Panc1 (cell line): ENCODE measurements at regions not wholly inside any gene's neighbourhood (a gene's known extent, or its start where the extent isn't known, plus 50 kb on each side); places are given as distances from the start of the nearest gene placed in this dataset.

Experiments
- POLR2AphosphoS5 ChIP-seq: IDR thresholded peaks from 2 replicates; pipeline ENCODE4 v1.6.1; 2012; ENCODE audit warnings: mild to moderate bottlenecking, low read depth, low read length, moderate library complexity
- SIN3A ChIP-seq: IDR thresholded peaks from 2 replicates; pipeline ENCODE4 v1.6.1; 2012; ENCODE audit warnings: low read depth, mild to moderate bottlenecking, low read length, moderate library complexity, borderline replicate concordance; ENCODE audit not compliant: insufficient read depth
- TF ChIP-seq, protein P1 (sequence below): fragments of 450-650 bp; IDR thresholded peaks from 2 replicates; pipeline ENCODE4 v1.5.1; 2017; ENCODE audit warnings: mild to moderate bottlenecking
- TF ChIP-seq, protein P2 (sequence below), 2 experiments: IDR thresholded peaks; 2 replicates each; pipeline ENCODE4 v1.6.1; 2011 to 2012; ENCODE audit warnings: low read depth in 2 of 2, control low read depth in 1 of 2, low read length in 1 of 2, mild to moderate bottlenecking in 1 of 2, moderate library complexity in 1 of 2; ENCODE audit not compliant: insufficient read depth in 1 of 2

DNA sequence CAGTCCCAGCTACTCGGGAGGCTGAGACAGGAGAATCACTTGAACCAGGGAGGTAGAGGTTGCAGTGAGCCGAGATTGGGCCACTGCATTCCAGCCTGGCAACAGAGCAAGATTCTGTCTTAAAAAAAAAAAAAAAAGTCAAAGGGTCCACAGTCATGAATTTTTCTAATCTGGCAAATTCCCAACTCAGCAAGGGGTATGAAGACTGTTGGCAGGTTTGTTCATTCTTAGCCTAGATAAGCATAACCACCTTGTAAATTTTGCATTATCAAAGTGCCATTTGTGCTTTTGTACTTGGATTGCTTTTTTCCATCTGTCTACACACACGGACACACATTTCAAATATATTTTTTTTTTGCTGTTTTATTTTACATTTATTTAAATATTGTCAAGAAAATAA lies 299.8 kb upstream of the NUDT12 start:
- TF ChIP-seq, protein P1, sequence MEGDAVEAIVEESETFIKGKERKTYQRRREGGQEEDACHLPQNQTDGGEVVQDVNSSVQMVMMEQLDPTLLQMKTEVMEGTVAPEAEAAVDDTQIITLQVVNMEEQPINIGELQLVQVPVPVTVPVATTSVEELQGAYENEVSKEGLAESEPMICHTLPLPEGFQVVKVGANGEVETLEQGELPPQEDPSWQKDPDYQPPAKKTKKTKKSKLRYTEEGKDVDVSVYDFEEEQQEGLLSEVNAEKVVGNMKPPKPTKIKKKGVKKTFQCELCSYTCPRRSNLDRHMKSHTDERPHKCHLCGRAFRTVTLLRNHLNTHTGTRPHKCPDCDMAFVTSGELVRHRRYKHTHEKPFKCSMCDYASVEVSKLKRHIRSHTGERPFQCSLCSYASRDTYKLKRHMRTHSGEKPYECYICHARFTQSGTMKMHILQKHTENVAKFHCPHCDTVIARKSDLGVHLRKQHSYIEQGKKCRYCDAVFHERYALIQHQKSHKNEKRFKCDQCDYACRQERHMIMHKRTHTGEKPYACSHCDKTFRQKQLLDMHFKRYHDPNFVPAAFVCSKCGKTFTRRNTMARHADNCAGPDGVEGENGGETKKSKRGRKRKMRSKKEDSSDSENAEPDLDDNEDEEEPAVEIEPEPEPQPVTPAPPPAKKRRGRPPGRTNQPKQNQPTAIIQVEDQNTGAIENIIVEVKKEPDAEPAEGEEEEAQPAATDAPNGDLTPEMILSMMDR, result no peak
- TF ChIP-seq POLR2AphosphoS5 (no peak), SIN3A (no peak)
- TF ChIP-seq, protein P2, sequence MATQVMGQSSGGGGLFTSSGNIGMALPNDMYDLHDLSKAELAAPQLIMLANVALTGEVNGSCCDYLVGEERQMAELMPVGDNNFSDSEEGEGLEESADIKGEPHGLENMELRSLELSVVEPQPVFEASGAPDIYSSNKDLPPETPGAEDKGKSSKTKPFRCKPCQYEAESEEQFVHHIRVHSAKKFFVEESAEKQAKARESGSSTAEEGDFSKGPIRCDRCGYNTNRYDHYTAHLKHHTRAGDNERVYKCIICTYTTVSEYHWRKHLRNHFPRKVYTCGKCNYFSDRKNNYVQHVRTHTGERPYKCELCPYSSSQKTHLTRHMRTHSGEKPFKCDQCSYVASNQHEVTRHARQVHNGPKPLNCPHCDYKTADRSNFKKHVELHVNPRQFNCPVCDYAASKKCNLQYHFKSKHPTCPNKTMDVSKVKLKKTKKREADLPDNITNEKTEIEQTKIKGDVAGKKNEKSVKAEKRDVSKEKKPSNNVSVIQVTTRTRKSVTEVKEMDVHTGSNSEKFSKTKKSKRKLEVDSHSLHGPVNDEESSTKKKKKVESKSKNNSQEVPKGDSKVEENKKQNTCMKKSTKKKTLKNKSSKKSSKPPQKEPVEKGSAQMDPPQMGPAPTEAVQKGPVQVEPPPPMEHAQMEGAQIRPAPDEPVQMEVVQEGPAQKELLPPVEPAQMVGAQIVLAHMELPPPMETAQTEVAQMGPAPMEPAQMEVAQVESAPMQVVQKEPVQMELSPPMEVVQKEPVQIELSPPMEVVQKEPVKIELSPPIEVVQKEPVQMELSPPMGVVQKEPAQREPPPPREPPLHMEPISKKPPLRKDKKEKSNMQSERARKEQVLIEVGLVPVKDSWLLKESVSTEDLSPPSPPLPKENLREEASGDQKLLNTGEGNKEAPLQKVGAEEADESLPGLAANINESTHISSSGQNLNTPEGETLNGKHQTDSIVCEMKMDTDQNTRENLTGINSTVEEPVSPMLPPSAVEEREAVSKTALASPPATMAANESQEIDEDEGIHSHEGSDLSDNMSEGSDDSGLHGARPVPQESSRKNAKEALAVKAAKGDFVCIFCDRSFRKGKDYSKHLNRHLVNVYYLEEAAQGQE (IDR thresholded peaks at IDR 0.05; ENCODE audit: insufficient read depth in 1 of 2, low read depth in 2 of 2, low read length in 1 of 2), result no peak
